Mesendoderm (in vitro differentiated cells): ENCODE measurements at regions not wholly inside any gene's neighbourhood (a gene's known extent, or its start where the extent isn't known, plus 50 kb on each side); places are given as distances from the start of the nearest gene placed in this dataset.

Experiments used
- DNase-seq: peaks from one replicate; pipeline ENCODE4 v3.0.0; 2013
- H2AK5ac ChIP-seq: 2 replicates; pipeline ENCODE4 v1.6.1; 2013; ENCODE audit warnings: low read length, inconsistent platforms
- H2BK120ac ChIP-seq: 2 replicates; pipeline ENCODE4 v1.6.1; 2013; ENCODE audit warnings: low read depth, mild to moderate bottlenecking, low read length, moderate library complexity, mixed read lengths
- H2BK15ac ChIP-seq: replicated peaks from 2 replicates; pipeline ENCODE4 v1.6.1; 2013; ENCODE audit warnings: low read depth, mild to moderate bottlenecking, moderate library complexity
- H2BK5ac ChIP-seq: 2 replicates; pipeline ENCODE4 v1.6.1; 2013; ENCODE audit warnings: low read length, inconsistent platforms
- H3K18ac ChIP-seq: 2 replicates; pipeline ENCODE4 v1.6.1; 2013; ENCODE audit warnings: mild to moderate bottlenecking, low read length, mixed read lengths
- H3K23ac ChIP-seq: one replicate; pipeline ENCODE4 v1.6.1; 2013; ENCODE audit warnings: low read length
- H3K27ac ChIP-seq: 2 replicates; pipeline ENCODE4 v1.5.1; 2013; ENCODE audit warnings: low read depth, mild to moderate bottlenecking, inconsistent platforms, low read length, moderate library complexity
- H3K27me3 ChIP-seq: 2 replicates; pipeline ENCODE4 v1.6.1; 2013; ENCODE audit warnings: low read length, control low read depth, mild to moderate bottlenecking, inconsistent platforms; ENCODE audit not compliant: insufficient read depth, poor library complexity
- H3K36me3 ChIP-seq: 2 replicates; pipeline ENCODE4 v1.6.1; 2013; ENCODE audit warnings: low read length, inconsistent platforms; ENCODE audit not compliant: control insufficient read depth, insufficient read depth
- H3K4ac ChIP-seq: one replicate; pipeline ENCODE4 v1.6.1; 2013; ENCODE audit warnings: low read depth, mild to moderate bottlenecking, low read length, moderate library complexity
- H3K4me1 ChIP-seq: 2 replicates; pipeline ENCODE4 v1.6.1; 2013; ENCODE audit warnings: low read depth, low read length, inconsistent platforms; ENCODE audit not compliant: control insufficient read depth
- H3K4me2 ChIP-seq: 2 replicates; pipeline ENCODE4 v1.6.1; 2013; ENCODE audit warnings: low read length
- H3K4me3 ChIP-seq: 2 replicates; pipeline ENCODE4 v1.5.1; 2013; ENCODE audit warnings: mild to moderate bottlenecking, low read length
- H3K56ac ChIP-seq: one replicate; pipeline ENCODE4 v1.6.1; 2013; ENCODE audit warnings: low read length
- H3K79me1 ChIP-seq: 2 replicates; pipeline ENCODE4 v1.6.1; 2013; ENCODE audit warnings: low read length, inconsistent platforms
- H3K79me2 ChIP-seq: 2 replicates; pipeline ENCODE4 v1.6.1; 2013; ENCODE audit warnings: mild to moderate bottlenecking, low read length; ENCODE audit not compliant: control insufficient read depth, insufficient read depth
- H3K9ac ChIP-seq: 2 replicates; pipeline ENCODE4 v1.6.1; 2013; ENCODE audit warnings: low read length, inconsistent platforms
- H4K5ac ChIP-seq: one replicate; pipeline ENCODE4 v1.6.1; 2013; ENCODE audit warnings: low read length
- H4K8ac ChIP-seq: one replicate; pipeline ENCODE4 v1.6.1; 2013; ENCODE audit warnings: low read depth, mild to moderate bottlenecking, control low read depth, low read length, moderate library complexity
- WGBS: extraction: QIAGEN DNeasy Blood & Tissue Kit; methylation state at CpG from one replicate; pipeline ENCODE4 v1.1.7; 2013; ENCODE audit warnings: low lambda C conversion rate, missing lambda C conversion rate; ENCODE audit not compliant: insufficient coverage; ENCODE audit errors: extremely low coverage; 5-methylcytosine and 5-hydroxymethylcytosine counted together

- H3K27me3 ChIP-seq, result no peaks in the 10 kb centered on the region
- H3K18ac ChIP-seq, result no peak overlapping the region
- H2BK120ac ChIP-seq, result no peak overlapping the region
- H3K23ac ChIP-seq, result no peak overlapping the region
- no peak overlapping the region for H3K4me2 ChIP-seq
- no peak overlapping the region for H3K27ac ChIP-seq
- no peak overlapping the region for H4K5ac ChIP-seq
- no peak overlapping the region for H3K4ac ChIP-seq
- H4K8ac ChIP-seq, result no peak overlapping the region
- H3K4me1 ChIP-seq, result no peaks in the 10 kb centered on the region
- no peak overlapping the region for H3K56ac ChIP-seq
- H3K79me2 ChIP-seq, result no peaks in the 10 kb centered on the region
- no peak overlapping the region for H2AK5ac ChIP-seq
- H3K9ac ChIP-seq, result no peak overlapping the region
- no peak overlapping the region for H2BK15ac ChIP-seq
- no peak overlapping the region for H3K4me3 ChIP-seq
- H2BK5ac ChIP-seq, result no peak overlapping the region
- no peaks in the 10 kb centered on the region for H3K36me3 ChIP-seq
- no CpG with 5 or more reads among the region's 3 CpGs for WGBS
- H3K79me1 ChIP-seq, result no peaks in the 10 kb centered on the region
- no peak for DNase-seq
Measured at GRCh38 chr13:105364191-105364590, 1171.3 kb downstream of the EFNB2 start.

- Histone ChIP-seq H3K56ac (no peak overlapping the region), H3K4ac (no peak overlapping the region), H3K27ac (no peak overlapping the region), H3K4me3 (no peak overlapping the region), H2BK15ac (no peak overlapping the region), H3K79me1 (no peaks in the 10 kb centered on the region), H4K5ac (no peak overlapping the region), H4K8ac (no peak overlapping the region), H3K18ac (peak overlapping the region; percentile 41), H2AK5ac (no peak overlapping the region), H3K9ac (no peak overlapping the region), H3K79me2 (no peaks in the 10 kb centered on the region), H2BK5ac (no peak overlapping the region), H3K36me3 (no peaks in the 10 kb centered on the region), H3K4me2 (no peak overlapping the region), H3K23ac (no peak overlapping the region), H3K27me3 (no peaks in the 10 kb centered on the region), H2BK120ac (no peak overlapping the region), H3K4me1 (no peaks in the 10 kb centered on the region)
- WGBS, result no CpG with 5 or more reads among the region's 8 CpGs
- no peak for DNase-seq
Measured at GRCh38 chr13:105363261-105364190, 1171.9 kb downstream of the EFNB2 start.

- no CpG with 5 or more reads among the region's 4 CpGs for WGBS
- Histone ChIP-seq H2BK15ac (no peak overlapping the region), H4K5ac (no peak overlapping the region)
Measured at GRCh38 chr13:105353654-105354053, 1181.8 kb downstream of the EFNB2 start.

GRCh38 chr13:105349082-105349723 lies 1186.3 kb downstream of the EFNB2 start:
- H3K4me1 ChIP-seq, result no peaks in the 10 kb centered on the region
- WGBS, result no CpG with 5 or more reads among the region's 7 CpGs
- no peak overlapping the region for H3K27ac ChIP-seq
- no peak overlapping the region for H3K9ac ChIP-seq
- no peak overlapping the region for H2BK120ac ChIP-seq
- no peak overlapping the region for H3K23ac ChIP-seq
- H3K4ac ChIP-seq, result no peak overlapping the region
- no peak overlapping the region for H3K4me3 ChIP-seq
- no peak overlapping the region for H3K4me2 ChIP-seq
- no peak overlapping the region for H3K18ac ChIP-seq
- H3K79me2 ChIP-seq, result no peaks in the 10 kb centered on the region
- no peak overlapping the region for H4K8ac ChIP-seq
- no peaks in the 10 kb centered on the region for H3K27me3 ChIP-seq
- no peak overlapping the region for H2AK5ac ChIP-seq
- no peaks in the 10 kb centered on the region for H3K36me3 ChIP-seq
- H4K5ac ChIP-seq, result no peak overlapping the region
- H2BK5ac ChIP-seq, result no peak overlapping the region
- no peaks in the 10 kb centered on the region for H3K79me1 ChIP-seq
- H2BK15ac ChIP-seq, result no peak overlapping the region
- no peak for DNase-seq
- H3K56ac ChIP-seq, result no peak overlapping the region

More at GRCh38 chr13:105353654-105354053, 1181.8 kb downstream of the EFNB2 start:
- Histone ChIP-seq H4K8ac (no peak overlapping the region), H3K36me3 (no peaks in the 10 kb centered on the region), H3K9ac (no peak overlapping the region), H2BK120ac (no peak overlapping the region), H2AK5ac (no peak overlapping the region), H3K4me3 (no peak overlapping the region), H3K18ac (no peak overlapping the region), H3K79me1 (no peaks in the 10 kb centered on the region), H3K79me2 (no peaks in the 10 kb centered on the region), H2BK5ac (no peak overlapping the region), H3K4me2 (no peak overlapping the region), H3K56ac (no peak overlapping the region), H3K4me1 (no peaks in the 10 kb centered on the region), H3K27ac (no peak overlapping the region), H3K27me3 (no peaks in the 10 kb centered on the region), H3K4ac (no peak overlapping the region), H3K23ac (no peak overlapping the region)
- DNase-seq, result no peak

- no peak overlapping the region for H3K4ac ChIP-seq
- no peak overlapping the region for H3K56ac ChIP-seq
- no peak overlapping the region for H3K23ac ChIP-seq
- no peak overlapping the region for H2BK120ac ChIP-seq
- H3K18ac ChIP-seq, result no peak overlapping the region
- H2BK15ac ChIP-seq, result no peak overlapping the region
- no CpG with 5 or more reads among the region's 5 CpGs for WGBS
- H3K4me3 ChIP-seq, result no peak overlapping the region
- no peaks in the 10 kb centered on the region for H3K79me2 ChIP-seq
- H2AK5ac ChIP-seq, result no peak overlapping the region
- H2BK5ac ChIP-seq, result no peak overlapping the region
- H3K27ac ChIP-seq, result no peak overlapping the region
- no peaks in the 10 kb centered on the region for H3K79me1 ChIP-seq
- H4K8ac ChIP-seq, result no peak overlapping the region
- no peak for DNase-seq
- H3K36me3 ChIP-seq, result no peaks in the 10 kb centered on the region
- H3K27me3 ChIP-seq, result no peaks in the 10 kb centered on the region
- no peak overlapping the region for H3K9ac ChIP-seq
- no peak overlapping the region for H4K5ac ChIP-seq
- no peak overlapping the region for H3K4me2 ChIP-seq
- no peaks in the 10 kb centered on the region for H3K4me1 ChIP-seq
Measured at GRCh38 chr13:105346141-105346775, 1189.2 kb downstream of the EFNB2 start.
